ENCODE measurements at regions not wholly inside any gene's neighbourhood (a gene's known extent, or its start where the extent isn't known, plus 50 kb on each side); places are given as distances from the start of the nearest gene placed in this dataset.

DNA sequence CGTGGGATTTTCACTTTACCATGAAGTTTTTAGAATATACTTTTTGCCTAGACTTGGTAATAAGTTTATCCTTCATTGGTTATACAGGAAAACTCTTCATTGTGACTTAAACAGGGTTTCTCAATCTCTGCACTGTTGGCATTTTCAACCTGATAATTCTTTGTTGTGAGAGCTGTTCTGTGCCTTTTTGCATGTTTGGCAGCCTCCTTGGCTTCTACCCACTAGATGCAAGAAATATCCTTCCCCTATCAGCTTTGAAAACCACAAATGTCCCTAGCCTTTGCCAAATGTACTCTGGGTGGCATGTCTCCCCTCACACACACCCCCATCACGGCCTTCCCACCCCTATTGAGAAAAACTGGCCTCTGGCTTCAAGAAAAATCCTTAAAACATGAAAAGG is 180.9 kb downstream of the ESM1 start:
- H3K36me3 ChIP-seq (replicated peaks in 1 of 2; ENCODE audit: control insufficient read depth in 1 of 2, insufficient read depth in 2 of 2, low read length in 2 of 2), result no peaks in the 10 kb centered on the region
- intact Hi-C loops (cut with micrococcal nuclease), result no loop called here
- peaks cover 2 to 3% of the 10 kb centered on the region in 2 donors for H3K4me1 ChIP-seq (ENCODE audit: control insufficient read depth in 1 of 2, insufficient read depth in 2 of 2, low read length in 2 of 2)
- TF ChIP-seq, protein P1, sequence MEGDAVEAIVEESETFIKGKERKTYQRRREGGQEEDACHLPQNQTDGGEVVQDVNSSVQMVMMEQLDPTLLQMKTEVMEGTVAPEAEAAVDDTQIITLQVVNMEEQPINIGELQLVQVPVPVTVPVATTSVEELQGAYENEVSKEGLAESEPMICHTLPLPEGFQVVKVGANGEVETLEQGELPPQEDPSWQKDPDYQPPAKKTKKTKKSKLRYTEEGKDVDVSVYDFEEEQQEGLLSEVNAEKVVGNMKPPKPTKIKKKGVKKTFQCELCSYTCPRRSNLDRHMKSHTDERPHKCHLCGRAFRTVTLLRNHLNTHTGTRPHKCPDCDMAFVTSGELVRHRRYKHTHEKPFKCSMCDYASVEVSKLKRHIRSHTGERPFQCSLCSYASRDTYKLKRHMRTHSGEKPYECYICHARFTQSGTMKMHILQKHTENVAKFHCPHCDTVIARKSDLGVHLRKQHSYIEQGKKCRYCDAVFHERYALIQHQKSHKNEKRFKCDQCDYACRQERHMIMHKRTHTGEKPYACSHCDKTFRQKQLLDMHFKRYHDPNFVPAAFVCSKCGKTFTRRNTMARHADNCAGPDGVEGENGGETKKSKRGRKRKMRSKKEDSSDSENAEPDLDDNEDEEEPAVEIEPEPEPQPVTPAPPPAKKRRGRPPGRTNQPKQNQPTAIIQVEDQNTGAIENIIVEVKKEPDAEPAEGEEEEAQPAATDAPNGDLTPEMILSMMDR (IDR thresholded peaks at IDR 0.05), result no peak
- Mint-ChIP-seq H3K27ac (no peak overlapping the region), H3K36me3 (no peaks in the 10 kb centered on the region), H3K4me1 (peaks cover 9% of the 10 kb centered on the region), H3K27me3 (ENCODE audit: low read depth in 3 of 3) (peaks cover 0 to 1% (median 0%) of the 10 kb centered on the region in 3 donors), H3K4me3 (no peak overlapping the region), H3K9me3 (peaks cover 0 to 12% (median 4%) of the 10 kb centered on the region in 7 donors)
- no peak overlapping the region for H3K4me3 ChIP-seq (replicated peaks in 1 of 3; ENCODE audit: low read depth in 2 of 3, low read length in 3 of 3)
- H4K20me1 ChIP-seq (ENCODE audit: insufficient read depth, low read length), result no peaks in the 10 kb centered on the region
- H3K27me3 ChIP-seq (ENCODE audit: control insufficient read depth in 2 of 2, insufficient read depth in 2 of 2, low read length in 2 of 2), result no peaks in the 10 kb centered on the region
- no peaks in the 10 kb centered on the region for H3K79me2 ChIP-seq (ENCODE audit: insufficient read depth, low read length)
- no peak overlapping the region for H2AFZ ChIP-seq (ENCODE audit: insufficient read depth, low read depth, low read length, poor library complexity, severe bottlenecking)
- no peak overlapping the region for H3K9ac ChIP-seq (ENCODE audit: insufficient read depth, low read length, poor library complexity, severe bottlenecking)
- H3K4me2 ChIP-seq (replicated peaks; ENCODE audit: extremely low read depth, low read length, poor library complexity, severe bottlenecking), result no peak overlapping the region
- no peaks in the 10 kb centered on the region for H3K9me3 ChIP-seq (replicated peaks in 1 of 2; ENCODE audit: control insufficient read depth in 1 of 2, insufficient read depth in 1 of 2, low read length in 2 of 2)
- no CpG with 5 or more reads among the region's 2 CpGs for WGBS (ENCODE audit: insufficient coverage)
- H3K27ac ChIP-seq (ENCODE audit: low read depth in 1 of 2, low read length in 2 of 2), result no peak overlapping the region
- DNase-seq, result no peak

DNA sequence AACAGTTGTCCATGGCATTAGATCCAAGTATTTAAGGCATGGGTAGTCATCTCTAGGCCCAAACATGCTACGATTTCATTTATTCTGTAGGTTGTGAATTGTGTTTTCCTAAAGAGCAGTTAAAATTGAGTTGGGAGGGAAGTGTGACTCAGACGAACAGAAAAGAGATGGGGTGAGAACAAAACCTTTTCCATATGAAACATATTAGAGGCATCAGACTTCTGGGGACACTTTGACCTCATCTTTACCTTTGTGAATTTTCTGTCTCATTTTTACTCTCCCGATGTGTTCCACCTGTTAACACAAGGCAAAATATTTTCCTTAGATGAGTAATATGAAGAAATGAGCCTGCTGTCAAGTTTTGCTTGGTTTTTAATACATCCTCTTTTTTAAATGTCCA is 181.3 kb downstream of the ESM1 start:
- intact Hi-C loops (cut with micrococcal nuclease), result no loop called here
- Histone ChIP-seq H3K27ac (ENCODE audit: low read depth in 1 of 2, low read length in 2 of 2) (no peak overlapping the region), H3K79me2 (ENCODE audit: insufficient read depth, low read length) (no peaks in the 10 kb centered on the region), H3K4me2 (replicated peaks; ENCODE audit: extremely low read depth, low read length, poor library complexity, severe bottlenecking) (no peak overlapping the region), H3K4me3 (replicated peaks in 1 of 3; ENCODE audit: low read depth in 2 of 3, low read length in 3 of 3) (no peak overlapping the region), H3K36me3 (replicated peaks in 1 of 2; ENCODE audit: control insufficient read depth in 1 of 2, insufficient read depth in 2 of 2, low read length in 2 of 2) (no peaks in the 10 kb centered on the region), H3K9ac (ENCODE audit: insufficient read depth, low read length, poor library complexity, severe bottlenecking) (no peak overlapping the region), H3K27me3 (ENCODE audit: control insufficient read depth in 2 of 2, insufficient read depth in 2 of 2, low read length in 2 of 2) (no peaks in the 10 kb centered on the region), H3K9me3 (replicated peaks in 1 of 2; ENCODE audit: control insufficient read depth in 1 of 2, insufficient read depth in 1 of 2, low read length in 2 of 2) (no peaks in the 10 kb centered on the region), H4K20me1 (ENCODE audit: insufficient read depth, low read length) (no peaks in the 10 kb centered on the region), H3K4me1 (ENCODE audit: control insufficient read depth in 1 of 2, insufficient read depth in 2 of 2, low read length in 2 of 2) (peaks cover 3 to 4% of the 10 kb centered on the region in 2 donors), H2AFZ (ENCODE audit: insufficient read depth, low read depth, low read length, poor library complexity, severe bottlenecking) (no peak overlapping the region)
- H3K4me3 Mint-ChIP-seq, result no peak overlapping the region
- peaks cover 0 to 1% (median 0%) of the 10 kb centered on the region in 3 donors for H3K27me3 Mint-ChIP-seq (ENCODE audit: low read depth in 3 of 3)
- 100% methylated on average over 1 of the region's 3 CpGs for WGBS (ENCODE audit: insufficient coverage)
- no peak for DNase-seq
- no peaks in the 10 kb centered on the region for H3K36me3 Mint-ChIP-seq
- H3K4me1 Mint-ChIP-seq, result peaks cover 9% of the 10 kb centered on the region
- H3K9me3 Mint-ChIP-seq, result peaks cover 0 to 10% (median 3%) of the 10 kb centered on the region in 7 donors
- H3K27ac Mint-ChIP-seq, result no peak overlapping the region
- TF ChIP-seq, protein P1 (IDR thresholded peaks at IDR 0.05), result no peak
